ENCODE measurements at regions not wholly inside any gene's neighbourhood (a gene's known extent, or its start where the extent isn't known, plus 50 kb on each side); places are given as distances from the start of the nearest gene placed in this dataset.

- TF ChIP-seq CTCF (IDR thresholded peaks at IDR 0.05) (no peak), POLR2A (IDR thresholded peaks at IDR 0.05) (no peak)
Measured at GRCh38 chr2:41899189-41899588, 148.6 kb upstream of the PKDCC start.

Measured in uterus (tissue), 2 donors.